GM23248 (cell line): ENCODE measurements at regions not wholly inside any gene's neighbourhood (a gene's known extent, or its start where the extent isn't known, plus 50 kb on each side); places are given as distances from the start of the nearest gene placed in this dataset.

ENCODE experiments used
- DNase-seq: peaks from one replicate; pipeline ENCODE4 v3.0.0-alpha.2; 2015
- H2AFZ ChIP-seq: fragments of 200-600 bp; sonication (generic); 2 replicates; pipeline ENCODE4 v1.6.1; 2016; ENCODE audit warnings: antibody characterized with exemption
- H3F3A ChIP-seq: fragments of 200-600 bp; sonication (generic); 2 replicates; pipeline ENCODE4 v1.6.1; 2016; ENCODE audit warnings: mild to moderate bottlenecking, antibody characterized with exemption, mixed run types; ENCODE audit not compliant: insufficient read depth
- H3K27ac ChIP-seq: fragments of 200-600 bp; sonication (generic); 2 replicates; pipeline ENCODE4 v1.5.1; 2016; ENCODE audit warnings: mild to moderate bottlenecking
- H3K27me3 ChIP-seq: fragments of 200-600 bp; sonication (generic); replicated peaks from 2 replicates; pipeline ENCODE4 v1.6.1; 2016; ENCODE audit warnings: mild to moderate bottlenecking; ENCODE audit not compliant: insufficient read depth
- H3K36me3 ChIP-seq: fragments of 200-600 bp; sonication (generic); 2 replicates; pipeline ENCODE4 v1.6.1; 2016; ENCODE audit warnings: low read depth, mild to moderate bottlenecking
- H3K4me1 ChIP-seq: fragments of 200-600 bp; sonication (generic); 2 replicates; pipeline ENCODE4 v1.6.1; 2016; ENCODE audit warnings: mild to moderate bottlenecking; ENCODE audit not compliant: insufficient read depth
- H3K4me2 ChIP-seq: fragments of 200-600 bp; sonication (generic); one replicate; pipeline ENCODE4 v1.6.1; 2016; ENCODE audit warnings: mild to moderate bottlenecking; ENCODE audit not compliant: unreplicated experiment
- H3K4me3 ChIP-seq: fragments of 200-600 bp; sonication (generic); 2 replicates; pipeline ENCODE4 v1.5.1; 2016; ENCODE audit warnings: mild to moderate bottlenecking
- H3K79me2 ChIP-seq: fragments of 200-600 bp; sonication (generic); 2 replicates; pipeline ENCODE4 v1.6.1; 2016; ENCODE audit warnings: mild to moderate bottlenecking; ENCODE audit not compliant: insufficient read depth
- H3K9ac ChIP-seq: fragments of 200-600 bp; sonication (generic); 2 replicates; pipeline ENCODE4 v1.6.1; 2016; ENCODE audit warnings: mild to moderate bottlenecking
- H3K9me2 ChIP-seq: fragments of 200-600 bp; sonication (generic); 2 replicates; pipeline ENCODE4 v1.6.1; 2016; ENCODE audit warnings: mixed run types, mild to moderate bottlenecking, moderate library complexity; ENCODE audit not compliant: insufficient read depth
- H3K9me3 ChIP-seq: fragments of 200-600 bp; sonication (generic); one replicate; pipeline ENCODE4 v1.6.1; 2017; ENCODE audit warnings: low read depth
- H4K20me1 ChIP-seq: fragments of 200-600 bp; sonication (generic); 2 replicates; pipeline ENCODE4 v1.6.0; 2016; ENCODE audit not compliant: insufficient read depth
- EZH2 ChIP-seq: fragments of 200-600 bp; sonication (generic); IDR thresholded peaks from 2 replicates; pipeline ENCODE4 v1.6.1; 2018; ENCODE audit warnings: antibody characterized with exemption, mild to moderate bottlenecking; ENCODE audit not compliant: insufficient read depth, poor library complexity, severe bottlenecking
- EZH2phosphoT487 ChIP-seq: fragments of 200-600 bp; sonication (generic); IDR thresholded peaks from 2 replicates; pipeline ENCODE4 v1.6.1; 2018; ENCODE audit warnings: antibody characterized with exemption, moderate library complexity, mild to moderate bottlenecking, low read depth; ENCODE audit not compliant: insufficient read depth
- WGBS, 2 experiments: methylation state at CpG; one replicate each; pipeline ENCODE4 v1.1.6; 2015 to 2017; ENCODE audit warnings: low lambda C conversion rate in 2 of 2, low coverage in 1 of 2; ENCODE audit errors: missing lambda C conversion rate in 2 of 2; 5-methylcytosine and 5-hydroxymethylcytosine counted together
- in situ Hi-C: fragments of 300-500 bp; cut with MboI; formaldehyde crosslinking; loops from 2 replicates; pipeline ENCODE4 v1.15.0; 2020

- H3K9me2 ChIP-seq, result no peaks in the 10 kb centered on the region
- H4K20me1 ChIP-seq, result no peaks in the 10 kb centered on the region
- TF ChIP-seq EZH2 (no peak), EZH2phosphoT487 (no peak)
- no peaks in the 10 kb centered on the region for H3K36me3 ChIP-seq
- H3K4me2 ChIP-seq, result no peak overlapping the region
- WGBS, 2 experiments, result 84 to 85% methylated on average over 2 of the region's 2 CpGs
- no peaks in the 10 kb centered on the region for H3K9me3 ChIP-seq
- H3K27ac ChIP-seq, result no peak overlapping the region
- H3K4me1 ChIP-seq, result no peaks in the 10 kb centered on the region
- no peak overlapping the region for H3K4me3 ChIP-seq
- DNase-seq, result no peak
- no peak overlapping the region for H2AFZ ChIP-seq
- no peaks in the 10 kb centered on the region for H3F3A ChIP-seq
- H3K79me2 ChIP-seq, result no peaks in the 10 kb centered on the region
- no peak overlapping the region for H3K9ac ChIP-seq
- no peaks in the 10 kb centered on the region for H3K27me3 ChIP-seq
- in situ Hi-C loops, result no loop called here
Measured at GRCh38 chr6:113140721-113141120, 716.4 kb upstream of the MARCKS start.

DNA sequence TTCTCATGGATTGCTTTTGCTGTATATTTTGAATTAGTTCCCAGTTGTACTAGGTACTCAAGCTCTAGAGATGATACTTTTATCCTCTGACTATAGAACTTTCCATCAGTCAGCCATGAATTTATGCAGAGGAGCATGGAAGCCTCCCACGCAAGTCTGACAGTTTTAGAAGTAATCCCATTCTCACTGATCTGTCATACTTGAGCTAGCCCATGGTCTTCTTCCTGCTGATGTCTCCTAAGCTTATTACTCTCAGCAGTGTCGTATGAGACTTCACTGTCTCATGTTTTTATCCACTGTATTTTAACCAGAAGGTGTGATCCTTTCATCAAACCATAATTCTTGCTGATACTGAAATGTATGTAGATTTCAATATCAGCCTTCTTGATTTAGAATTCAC lies 715.2 kb upstream of the MARCKS start:
- no peaks in the 10 kb centered on the region for H3K4me1 ChIP-seq
- no peak overlapping the region for H3K27ac ChIP-seq
- no peak overlapping the region for H2AFZ ChIP-seq
- no peaks in the 10 kb centered on the region for H3K79me2 ChIP-seq
- H3K9ac ChIP-seq, result no peak overlapping the region
- no peaks in the 10 kb centered on the region for H3K9me3 ChIP-seq
- H3K4me2 ChIP-seq, result no peak overlapping the region
- TF ChIP-seq EZH2, result no peak
- TF ChIP-seq EZH2phosphoT487, result no peak
- no peak for DNase-seq
- H3K36me3 ChIP-seq, result no peaks in the 10 kb centered on the region
- in situ Hi-C loops, result no loop called here
- no peaks in the 10 kb centered on the region for H4K20me1 ChIP-seq
- H3K27me3 ChIP-seq, result no peaks in the 10 kb centered on the region
- no peaks in the 10 kb centered on the region for H3K9me2 ChIP-seq
- no peak overlapping the region for H3K4me3 ChIP-seq
- WGBS, 2 experiments, result 63 to 65% methylated on average over 2 of the region's 2 CpGs
- H3F3A ChIP-seq, result no peaks in the 10 kb centered on the region

DNA sequence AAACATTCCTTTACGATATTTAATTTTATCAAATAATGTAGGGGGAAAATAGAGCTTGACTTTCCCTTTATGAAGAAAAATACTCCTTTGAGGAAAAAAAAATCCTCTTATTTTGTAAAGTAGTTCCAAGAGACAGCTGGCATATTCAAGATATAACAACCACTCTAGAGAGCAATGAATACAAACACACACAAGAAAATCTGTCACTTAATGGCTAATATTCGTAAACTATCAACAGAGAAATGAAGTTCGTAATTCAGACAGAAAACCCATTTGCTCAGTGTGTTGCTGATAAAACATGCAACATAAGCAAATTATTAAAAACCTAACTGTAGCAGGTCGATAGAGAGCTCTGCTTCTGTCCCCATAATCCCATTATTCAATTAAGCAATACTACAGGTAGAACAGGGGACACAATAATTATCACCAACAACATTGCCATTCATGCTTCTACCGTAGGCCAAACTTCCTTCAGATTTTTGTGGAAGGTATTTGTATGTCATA lies 714.4 kb upstream of the MARCKS start:
- TF ChIP-seq EZH2phosphoT487 (no peak), EZH2 (no peak)
- Histone ChIP-seq H3K4me1 (peaks cover 7% of the 10 kb centered on the region; the same call in 1 of the 2 replicates), H4K20me1 (no peaks in the 10 kb centered on the region), H3K79me2 (no peaks in the 10 kb centered on the region), H3K27me3 (no peaks in the 10 kb centered on the region), H3K36me3 (no peaks in the 10 kb centered on the region), H3K9me3 (no peaks in the 10 kb centered on the region), H2AFZ (no peak overlapping the region), H3F3A (0 out of 2 replicates have a peak, but pooled peaks cover 5% of the 10 kb centered on the region), H3K9ac (no peak overlapping the region), H3K4me3 (no peak overlapping the region), H3K27ac (no peak overlapping the region), H3K4me2 (no peak overlapping the region), H3K9me2 (no peaks in the 10 kb centered on the region)
- DNase-seq, result no peak
- in situ Hi-C loops, result no loop called here
- 88% methylated on average over 5 of the region's 5 CpGs for WGBS, 2 experiments

GRCh38 chr6:113143206-113143605 lies 713.9 kb upstream of the MARCKS start:
- in situ Hi-C loops, result no loop called here

More at GRCh38 chr6:113143206-113143605, 713.9 kb upstream of the MARCKS start:
- no peak overlapping the region for H2AFZ ChIP-seq
- no peaks in the 10 kb centered on the region for H3K9me2 ChIP-seq
- peaks cover 7% of the 10 kb centered on the region; the same call in 1 of the 2 replicates for H3K4me1 ChIP-seq
- DNase-seq, result no peak
- TF ChIP-seq EZH2, result no peak
- TF ChIP-seq EZH2phosphoT487, result no peak
- H3K4me2 ChIP-seq, result no peak overlapping the region
- H3K27me3 ChIP-seq, result no peaks in the 10 kb centered on the region
- 0 out of 2 replicates have a peak, but pooled peaks cover 8% of the 10 kb centered on the region for H3F3A ChIP-seq
- no peak overlapping the region for H3K4me3 ChIP-seq
- no peak overlapping the region for H3K27ac ChIP-seq
- H3K9me3 ChIP-seq, result no peaks in the 10 kb centered on the region
- H3K79me2 ChIP-seq, result no peaks in the 10 kb centered on the region
- H4K20me1 ChIP-seq, result no peaks in the 10 kb centered on the region
- 95 to 96% methylated on average over 3 of the region's 3 CpGs for WGBS, 2 experiments
- no peak overlapping the region for H3K9ac ChIP-seq
- H3K36me3 ChIP-seq, result no peaks in the 10 kb centered on the region
